Stimulated activated naive CD4-positive, alpha-beta T cell treated with Interleukin-2 at 50 U/mL for 16 hours (primary cell): ENCODE measurements at regions not wholly inside any gene's neighbourhood (a gene's known extent, or its start where the extent isn't known, plus 50 kb on each side); places are given as distances from the start of the nearest gene placed in this dataset.
"Not testable (repeated sequence)": the region's sequence is repeated elsewhere in the genome, so short reads cannot be mapped to it uniquely, and the experiment has no call there.

Source experiments
- DNase-seq: peaks from one replicate; lab custom pipeline; 2025; lab: John Stamatoyannopoulos, UW

- no peak for DNase-seq
Measured at GRCh38 chr16:79404571-79404970, 196.0 kb downstream of the MAF start.

- DNase-seq: no peak
Measured at GRCh38 chr16:79403534-79403933, 197.0 kb downstream of the MAF start.

- no peak for DNase-seq
Measured at GRCh38 chr16:79402920-79403319, 197.6 kb downstream of the MAF start.

GRCh38 chr16:79402356-79402755, 198.2 kb downstream of the MAF start:
- DNase-seq: no peak

GRCh38 chr16:79401782-79402181, 198.8 kb downstream of the MAF start:
- DNase-seq: no peak

- no peak for DNase-seq
Measured at GRCh38 chr16:79401157-79401556, 199.4 kb downstream of the MAF start.

GRCh38 chr16:79400462-79401149, 199.9 kb downstream of the MAF start:
- DNase-seq: no peak

GRCh38 chr16:79395591-79395990, 204.9 kb downstream of the MAF start:
- no peak for DNase-seq

- no peak for DNase-seq
Measured at GRCh38 chr16:79394206-79394605, 206.3 kb downstream of the MAF start.

- no peak for DNase-seq
Measured at GRCh38 chr16:79393564-79393963, 207.0 kb downstream of the MAF start.

GRCh38 chr16:79393127-79393526, 207.4 kb downstream of the MAF start:
- no peak for DNase-seq

GRCh38 chr16:79392081-79392480, 208.5 kb downstream of the MAF start:
- DNase-seq: no peak

GRCh38 chr16:79391395-79391794, 209.1 kb downstream of the MAF start:
- no peak for DNase-seq

GRCh38 chr16:79390481-79391051, 210.0 kb downstream of the MAF start:
- no peak for DNase-seq

- no peak for DNase-seq
Measured at GRCh38 chr16:79388396-79388795, 212.1 kb downstream of the MAF start.

- no peak for DNase-seq
Measured at GRCh38 chr16:79386299-79386698, 214.2 kb downstream of the MAF start.

- no peak for DNase-seq
Measured at GRCh38 chr16:79381603-79382042, 218.9 kb downstream of the MAF start.

GRCh38 chr16:79380995-79381602, 219.4 kb downstream of the MAF start:
- DNase-seq: peak; percentile 5

GRCh38 chr16:79379095-79379494, 221.4 kb downstream of the MAF start:
- no peak for DNase-seq

GRCh38 chr16:79377082-79377481, 223.5 kb downstream of the MAF start:
- not testable (repeated sequence) for DNase-seq

GRCh38 chr16:79375351-79375750, 225.2 kb downstream of the MAF start:
- DNase-seq: no peak

GRCh38 chr16:79372503-79373184, 227.9 kb downstream of the MAF start:
- DNase-seq: peak; percentile 47

- no peak for DNase-seq
Measured at GRCh38 chr16:79370736-79371135, 229.8 kb downstream of the MAF start.
